NCI-H748 treated with DMSO at 0.1 percent for 48 hours (cell line): ENCODE measurements at regions not wholly inside any gene's neighbourhood (a gene's known extent, or its start where the extent isn't known, plus 50 kb on each side); places are given as distances from the start of the nearest gene placed in this dataset.
"Not testable (repeated sequence)": the region's sequence is repeated elsewhere in the genome, so short reads cannot be mapped to it uniquely, and the experiment has no call there.

Source experiments
- DNase-seq: peaks from one replicate; lab custom pipeline; 2025; lab: John Stamatoyannopoulos, UW

GRCh38 chr3:194866236-194866635 is 180.6 kb downstream of the FAM43A start:
- no peak for DNase-seq

- DNase-seq, result no peak
Observed at GRCh38 chr3:194867270-194867983, 181.7 kb downstream of the FAM43A start.

- no peak for DNase-seq
Observed at GRCh38 chr3:194868831-194869230, 183.1 kb downstream of the FAM43A start.

- DNase-seq, result no peak
Observed at GRCh38 chr3:194869482-194870169, 183.9 kb downstream of the FAM43A start.

GRCh38 chr3:194870394-194871110 is 184.9 kb downstream of the FAM43A start:
- DNase-seq, result no peak

- DNase-seq, result no peak
Observed at GRCh38 chr3:194871143-194871863, 185.6 kb downstream of the FAM43A start.

GRCh38 chr3:194871864-194872668 is 186.4 kb downstream of the FAM43A start:
- DNase-seq, result no peak

GRCh38 chr3:194872669-194872977 is 186.9 kb downstream of the FAM43A start:
- DNase-seq, result no peak

- not testable (repeated sequence) for DNase-seq
Observed at GRCh38 chr3:194873474-194873873, 187.8 kb downstream of the FAM43A start.

GRCh38 chr3:194874206-194874605 is 188.5 kb downstream of the FAM43A start:
- no peak for DNase-seq

- no peak for DNase-seq
Observed at GRCh38 chr3:194874783-194875182, 189.1 kb downstream of the FAM43A start.

GRCh38 chr3:194875581-194876402 is 190.1 kb downstream of the FAM43A start:
- DNase-seq, result no peak

GRCh38 chr3:194876403-194877095 is 190.9 kb downstream of the FAM43A start:
- no peak for DNase-seq

- DNase-seq, result no peak
Observed at GRCh38 chr3:194877291-194878119, 191.8 kb downstream of the FAM43A start.

- DNase-seq, result no peak
Observed at GRCh38 chr3:194879126-194879877, 193.6 kb downstream of the FAM43A start.

GRCh38 chr3:194879991-194880939 is 194.6 kb downstream of the FAM43A start:
- DNase-seq, result no peak
